ENCODE measurements at regions not wholly inside any gene's neighbourhood (a gene's known extent, or its start where the extent isn't known, plus 50 kb on each side); places are given as distances from the start of the nearest gene placed in this dataset.
A peak's percentile ranks its signal among the peaks of the same experiment; 100 is the strongest.

GRCh38 chr14:36430662-36431084 lies 89.4 kb downstream of the NKX2-1 start:
- no peak overlapping the region for H3K14ac ChIP-seq (replicated peaks; ENCODE audit: low read depth, low read length)
- H4K20me1 ChIP-seq (ENCODE audit: insufficient read depth, low read length): no peaks in the 10 kb centered on the region
- H4K91ac ChIP-seq (ENCODE audit: insufficient read depth, low read depth, low read length): no peak overlapping the region
- H4K5ac ChIP-seq (ENCODE audit: low read depth, low read length): no peak overlapping the region
- no peaks in the 10 kb centered on the region for H3K79me1 ChIP-seq (ENCODE audit: low read depth in 1 of 2, low read length in 2 of 2)
- no peaks in the 10 kb centered on the region for H3K27me3 ChIP-seq (ENCODE audit: control insufficient read depth, insufficient read depth, low read length)
- no peak for DNase-seq
- no peaks in the 10 kb centered on the region for H3K36me3 ChIP-seq (ENCODE audit: control insufficient read depth, insufficient read depth, low read length)
- H3K9me3 ChIP-seq (ENCODE audit: control insufficient read depth, insufficient read depth, low read length): no peaks in the 10 kb centered on the region
- WGBS, 2 experiments (ENCODE audit: extremely low coverage in 2 of 2, insufficient read length in 1 of 2): no CpG with 5 or more reads among the region's 5 CpGs
- no peak overlapping the region for H2BK15ac ChIP-seq (ENCODE audit: low read depth, low read length)
- intact Hi-C loops (cut with micrococcal nuclease): no loop called here
- H3K23ac ChIP-seq (ENCODE audit: low read depth, low read length): no peak overlapping the region
- no peak overlapping the region for H2AK5ac ChIP-seq (ENCODE audit: low read depth, low read length)
- POLR2A ChIA-PET (ENCODE audit: unreplicated experiment): no interaction called here
- no peak overlapping the region for H2AFZ ChIP-seq (replicated peaks; ENCODE audit: low read length, poor library complexity)
- no TSS peak for BruUV-seq (replicated peaks)
- no peaks in the 10 kb centered on the region for H3K4me1 ChIP-seq (ENCODE audit: control insufficient read depth, insufficient read depth, low read length)
- no peak overlapping the region for H3K4me3 ChIP-seq (ENCODE audit: insufficient read depth, low read depth, low read length)
- H3K4ac ChIP-seq (ENCODE audit: low read depth, low read length): no peak overlapping the region
- no peak for ATAC-seq (ENCODE audit: low read depth)
- in situ Hi-C loops (cut with MboI; ENCODE audit: low sequenced_read_pairs): no loop called here
- H3K9ac ChIP-seq (ENCODE audit: low read depth, low read length): no peak overlapping the region
- dilution Hi-C loops (cut with HindIII; ENCODE audit: low sequenced_read_pairs, unreplicated experiment): no loop called here
- no peak overlapping the region for H3K56ac ChIP-seq (ENCODE audit: extremely low read depth, insufficient read depth, low read length)
- H2BK120ac ChIP-seq (ENCODE audit: low read depth, low read length): no peak overlapping the region
- no peak overlapping the region for H3K4me2 ChIP-seq (ENCODE audit: low read depth, low read length)
- no peaks in the 10 kb centered on the region for H3K9me1 ChIP-seq (ENCODE audit: insufficient read depth, low read length)
- TF ChIP-seq FOS (IDR thresholded peaks at IDR 0.05; ENCODE audit: low read depth, low read length): no peak
- no peak for TF ChIP-seq RFX5 (IDR thresholded peaks at IDR 0.05; ENCODE audit: low read depth, low read length)
- no peak for TF ChIP-seq SMC3 (IDR thresholded peaks at IDR 0.05; ENCODE audit: low read depth, low read length)
- no peak for TF ChIP-seq NFE2L2 (IDR thresholded peaks at IDR 0.05; ENCODE audit: low read depth, low read length)
- TF ChIP-seq MAFK (IDR thresholded peaks at IDR 0.05; ENCODE audit: low read depth, low read length): no peak
- TF ChIP-seq CEBPB (IDR thresholded peaks at IDR 0.05; ENCODE audit: low read depth, low read length): peak; percentile 43; the same call in 1 of the 2 replicates
- no peak for TF ChIP-seq MXI1 (IDR thresholded peaks at IDR 0.05; ENCODE audit: borderline replicate concordance, low read depth, low read length)
- TF ChIP-seq ELK1 (IDR thresholded peaks at IDR 0.05; ENCODE audit: borderline replicate concordance, low read depth, low read length): no peak
- no peak overlapping the region for H3K27ac ChIP-seq (ENCODE audit: insufficient read depth, low read length)
- no peak overlapping the region for H3K18ac ChIP-seq (ENCODE audit: low read depth, low read length)
- H4K8ac ChIP-seq (ENCODE audit: low read depth in 2 of 2, low read length in 2 of 2): no peak overlapping the region
- H2BK5ac ChIP-seq (ENCODE audit: low read depth, low read length, poor library complexity, severe bottlenecking): no peak overlapping the region
- H2BK20ac ChIP-seq (ENCODE audit: low read depth, low read length): no peak overlapping the region
- CTCF ChIA-PET: no interaction called here
- H2AK9ac ChIP-seq (replicated peaks; ENCODE audit: low read depth, low read length, poor library complexity): no peak overlapping the region
